ENCODE measurements at regions not wholly inside any gene's neighbourhood (a gene's known extent, or its start where the extent isn't known, plus 50 kb on each side); places are given as distances from the start of the nearest gene placed in this dataset.

DNA sequence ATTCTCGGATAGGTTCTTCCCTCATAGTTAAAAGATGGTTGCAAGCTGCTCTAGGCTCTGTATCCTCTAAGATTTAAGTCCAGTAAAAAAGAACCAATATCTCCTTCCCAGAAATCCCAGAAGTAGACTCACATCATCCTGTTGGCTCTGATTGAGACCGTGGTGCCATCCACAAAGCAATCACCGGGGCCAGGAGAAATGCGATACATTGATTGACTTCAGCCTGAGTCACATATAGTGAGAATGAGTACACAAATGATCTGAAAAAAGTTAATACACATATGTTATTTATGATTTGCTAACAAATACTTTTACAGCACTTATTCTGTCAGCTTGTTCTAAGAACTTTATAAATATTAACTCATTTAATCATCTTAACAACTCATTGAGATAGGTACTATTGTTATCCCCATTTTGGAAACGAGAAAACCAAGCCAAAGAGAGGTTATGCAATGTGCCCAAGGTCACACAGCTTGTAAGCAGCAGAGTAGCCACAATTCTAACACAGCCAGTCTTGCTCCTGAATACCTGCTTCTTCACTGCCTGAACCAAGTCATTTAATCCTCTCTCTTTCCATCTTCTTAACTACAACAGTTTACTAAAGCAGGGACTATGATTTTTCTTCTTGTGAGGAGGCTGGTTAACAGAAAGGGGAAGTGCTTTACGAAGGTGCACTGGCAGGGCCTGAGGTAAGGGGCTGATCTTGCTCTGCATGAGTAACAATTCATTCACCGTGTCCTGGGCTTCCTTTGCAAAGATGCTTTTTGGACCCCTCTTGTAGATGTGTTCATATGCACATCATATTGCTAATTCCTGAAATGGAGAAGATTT is 177.0 kb downstream of the REEP3 start:
- FAIRE-seq, result no peak
- no peak for TF ChIP-seq TAF1 (IDR thresholded peaks at IDR 0.05; ENCODE audit: borderline replicate concordance, low read depth, low read length)
- no peak for TF ChIP-seq POLR2A (IDR thresholded peaks at IDR 0.05; ENCODE audit: low read depth, low read length)
- no peak for TF ChIP-seq POLR2AphosphoS5 (IDR thresholded peaks at IDR 0.05; ENCODE audit: low read depth, low read length)
- DNase-seq (ENCODE audit: insufficient read length), result no peak

DNA sequence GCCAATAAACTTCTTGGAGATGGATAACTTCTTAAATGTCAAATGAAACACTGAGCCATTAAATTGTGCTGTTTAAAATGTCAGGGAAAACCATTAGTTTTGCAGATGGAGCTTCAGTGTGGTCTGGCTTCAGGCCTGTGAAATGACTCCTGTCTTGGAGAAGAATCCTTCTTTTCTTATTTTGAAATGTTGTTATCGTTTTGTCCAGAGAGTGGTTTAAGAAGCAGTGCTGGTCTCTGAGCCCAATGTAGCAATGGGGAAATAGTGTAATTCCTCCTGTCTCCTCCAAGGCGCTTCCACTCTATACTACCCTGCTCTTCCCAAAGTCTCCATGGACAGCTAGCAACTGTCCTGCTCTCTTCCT is 177.6 kb downstream of the REEP3 start:
- no peak for TF ChIP-seq POLR2A (IDR thresholded peaks at IDR 0.05; ENCODE audit: low read depth, low read length)
- TF ChIP-seq TAF1 (IDR thresholded peaks at IDR 0.05; ENCODE audit: borderline replicate concordance, low read depth, low read length), result no peak
- TF ChIP-seq POLR2AphosphoS5 (IDR thresholded peaks at IDR 0.05; ENCODE audit: low read depth, low read length), result no peak
- FAIRE-seq, result no peak
- DNase-seq (ENCODE audit: insufficient read length), result no peak

- DNase-seq (ENCODE audit: insufficient read length) (no peak), FAIRE-seq (no peak)
- no peak for TF ChIP-seq POLR2AphosphoS5 (IDR thresholded peaks at IDR 0.05; ENCODE audit: low read depth, low read length)
- TF ChIP-seq TAF1 (IDR thresholded peaks at IDR 0.05; ENCODE audit: borderline replicate concordance, low read depth, low read length), result no peak
- TF ChIP-seq POLR2A (IDR thresholded peaks at IDR 0.05; ENCODE audit: low read depth, low read length), result no peak
These were observed 178.8 kb downstream of the REEP3 start for GRCh38 chr10:63699785-63700613.

- no peak for FAIRE-seq
- no peak for TF ChIP-seq TAF1 (IDR thresholded peaks at IDR 0.05; ENCODE audit: borderline replicate concordance, low read depth, low read length)
- no peak for TF ChIP-seq POLR2A (IDR thresholded peaks at IDR 0.05; ENCODE audit: low read depth, low read length)
- no peak for TF ChIP-seq POLR2AphosphoS5 (IDR thresholded peaks at IDR 0.05; ENCODE audit: low read depth, low read length)
- no peak for DNase-seq (ENCODE audit: insufficient read length)
These were observed 179.5 kb downstream of the REEP3 start for GRCh38 chr10:63700631-63701156.

GRCh38 chr10:63702092-63702491 is 180.9 kb downstream of the REEP3 start:
- DNase-seq (ENCODE audit: insufficient read length) (no peak), FAIRE-seq (no peak)

DNA sequence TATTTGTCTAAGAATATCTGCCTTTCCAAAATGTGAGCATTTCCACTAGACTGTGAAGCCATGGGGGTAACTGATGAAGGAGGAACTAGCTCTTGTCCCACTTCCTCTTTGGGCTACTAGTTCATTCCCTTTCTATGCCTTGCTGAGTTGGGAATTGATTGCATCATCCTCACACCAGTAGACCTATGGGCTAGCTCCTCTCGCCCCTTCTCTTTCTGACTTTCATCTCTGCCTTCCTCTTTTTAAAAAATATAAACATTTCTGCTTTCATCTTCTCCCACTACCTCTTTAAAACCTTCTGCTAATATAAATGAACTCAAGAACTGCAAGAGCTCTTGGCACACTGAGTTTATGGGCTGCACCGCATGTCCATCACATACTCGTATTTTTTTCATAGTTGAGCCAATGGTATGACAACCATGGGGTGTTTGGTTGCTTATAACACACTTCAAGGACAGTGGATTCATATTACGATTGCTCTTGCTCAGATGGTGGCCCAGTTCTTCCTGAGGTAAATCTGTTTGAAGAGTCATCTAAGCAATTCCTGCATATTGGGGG is 182.0 kb downstream of the REEP3 start:
- no peak for TF ChIP-seq TAF1 (IDR thresholded peaks at IDR 0.05; ENCODE audit: borderline replicate concordance, low read depth, low read length)
- no peak for TF ChIP-seq POLR2AphosphoS5 (IDR thresholded peaks at IDR 0.05; ENCODE audit: low read depth, low read length)
- FAIRE-seq, result no peak
- no peak for DNase-seq (ENCODE audit: insufficient read length)

More at GRCh38 chr10:63702092-63702491, 180.9 kb downstream of the REEP3 start:
- TF ChIP-seq POLR2A (IDR thresholded peaks at IDR 0.05; ENCODE audit: low read depth, low read length) (no peak), TAF1 (IDR thresholded peaks at IDR 0.05; ENCODE audit: borderline replicate concordance, low read depth, low read length) (no peak), POLR2AphosphoS5 (IDR thresholded peaks at IDR 0.05; ENCODE audit: low read depth, low read length) (no peak)

- TF ChIP-seq POLR2A (IDR thresholded peaks at IDR 0.05; ENCODE audit: low read depth, low read length), result no peak
- TF ChIP-seq POLR2AphosphoS5 (IDR thresholded peaks at IDR 0.05; ENCODE audit: low read depth, low read length), result no peak
- no peak for TF ChIP-seq TAF1 (IDR thresholded peaks at IDR 0.05; ENCODE audit: borderline replicate concordance, low read depth, low read length)
- FAIRE-seq (no peak), DNase-seq (ENCODE audit: insufficient read length) (no peak)
These were observed 182.6 kb downstream of the REEP3 start for GRCh38 chr10:63703740-63704345.

GRCh38 chr10:63707254-63707910 is 186.2 kb downstream of the REEP3 start:
- FAIRE-seq (peak; percentile 24), DNase-seq (ENCODE audit: insufficient read length) (peak; percentile 11)
- TF ChIP-seq TAF1 (IDR thresholded peaks at IDR 0.05; ENCODE audit: borderline replicate concordance, low read depth, low read length), result no peak
- no peak for TF ChIP-seq POLR2AphosphoS5 (IDR thresholded peaks at IDR 0.05; ENCODE audit: low read depth, low read length)
- TF ChIP-seq POLR2A (IDR thresholded peaks at IDR 0.05; ENCODE audit: low read depth, low read length), result no peak

- TF ChIP-seq POLR2AphosphoS5 (IDR thresholded peaks at IDR 0.05; ENCODE audit: low read depth, low read length), result no peak
- TF ChIP-seq TAF1 (IDR thresholded peaks at IDR 0.05; ENCODE audit: borderline replicate concordance, low read depth, low read length), result no peak
- TF ChIP-seq POLR2A (IDR thresholded peaks at IDR 0.05; ENCODE audit: low read depth, low read length), result no peak
- no peak for DNase-seq (ENCODE audit: insufficient read length)
- no peak for FAIRE-seq
These were observed 187.2 kb downstream of the REEP3 start for GRCh38 chr10:63708421-63708820.

DNA sequence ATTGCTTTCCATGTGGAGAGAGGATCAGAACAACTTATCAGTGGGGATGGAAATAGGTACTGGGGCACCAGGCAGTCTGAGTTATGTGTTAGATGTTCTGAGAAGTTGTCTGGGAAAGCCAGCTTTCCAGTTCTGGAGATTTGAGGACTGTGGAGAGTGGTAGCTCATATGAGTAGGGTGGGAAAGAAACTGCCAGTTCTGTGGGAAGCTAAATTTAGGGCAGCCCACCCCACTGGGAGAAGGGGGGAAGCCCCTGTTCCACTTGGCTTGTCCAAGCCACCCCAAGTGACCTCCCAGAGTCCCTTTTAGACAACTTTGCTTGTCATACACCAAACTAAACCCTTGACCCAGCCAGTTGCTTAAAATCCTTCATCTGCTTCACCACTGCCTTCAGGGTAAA is 189.5 kb downstream of the REEP3 start:
- TF ChIP-seq TAF1 (IDR thresholded peaks at IDR 0.05; ENCODE audit: borderline replicate concordance, low read depth, low read length) (no peak), POLR2AphosphoS5 (IDR thresholded peaks at IDR 0.05; ENCODE audit: low read depth, low read length) (no peak)
- no peak for FAIRE-seq

More for the DNA sequence above, 189.5 kb downstream of the REEP3 start:
- peak; percentile 18 for DNase-seq (ENCODE audit: insufficient read length)

All from GM12892 (cell line).